ENCODE measurements at regions not wholly inside any gene's neighbourhood (a gene's known extent, or its start where the extent isn't known, plus 50 kb on each side); places are given as distances from the start of the nearest gene placed in this dataset.

- TF ChIP-seq RAD21 (IDR thresholded peaks at IDR 0.05 in 1 of 2, conservative IDR thresholded peaks at IDR 0.05 in 1 of 2; ENCODE audit: low read depth in 2 of 2, low read length in 2 of 2): no peak
- no peak for TF ChIP-seq MAFK (IDR thresholded peaks at IDR 0.05; ENCODE audit: low read depth, low read length)
- no peak for TF ChIP-seq SP4 (IDR thresholded peaks at IDR 0.05; ENCODE audit: low read length)
- no peak for TF ChIP-seq NANOG (IDR thresholded peaks at IDR 0.05; ENCODE audit: insufficient read depth, low read depth, low read length, poor library complexity, severe bottlenecking)
- no peak for TF ChIP-seq CHD2 (IDR thresholded peaks at IDR 0.05; ENCODE audit: low read length)
- no peak for TF ChIP-seq TAF1 (IDR thresholded peaks at IDR 0.05; ENCODE audit: low read depth, low read length)
- TF ChIP-seq NRF1 (IDR thresholded peaks at IDR 0.05; ENCODE audit: low read depth, low read length): no peak
- TF ChIP-seq MAX (IDR thresholded peaks at IDR 0.05): no peak
- TF ChIP-seq CREB1 (IDR thresholded peaks at IDR 0.05): no peak
Measured at GRCh38 chr10:120658943-120659885, 191.9 kb upstream of the WDR11 start (continued).

All from H1 (cell line).